ENCODE measurements at regions not wholly inside any gene's neighbourhood (a gene's known extent, or its start where the extent isn't known, plus 50 kb on each side); places are given as distances from the start of the nearest gene placed in this dataset.
"Not testable (repeated sequence)": the region's sequence is repeated elsewhere in the genome, so short reads cannot be mapped to it uniquely, and the experiment has no call there.

GRCh38 chr11:134944131-134944530 lies 532.1 kb upstream of the B3GAT1 start:
- no peak for DNase-seq (ENCODE audit: low spot score)

- no peak for DNase-seq (ENCODE audit: low spot score)
Observed at GRCh38 chr11:134943544-134943943, 531.5 kb upstream of the B3GAT1 start.

- DNase-seq (ENCODE audit: low spot score), result no peak
Observed at GRCh38 chr11:134942681-134943080, 530.6 kb upstream of the B3GAT1 start.

GRCh38 chr11:134941936-134942600 lies 530.0 kb upstream of the B3GAT1 start:
- not testable (repeated sequence) for DNase-seq (ENCODE audit: low spot score)

- DNase-seq (ENCODE audit: low spot score), result no peak
Observed at GRCh38 chr11:134941326-134941725, 529.3 kb upstream of the B3GAT1 start.

GRCh38 chr11:134940441-134941126 lies 528.5 kb upstream of the B3GAT1 start:
- DNase-seq (ENCODE audit: low spot score), result no peak

GRCh38 chr11:134939905-134940304 lies 527.9 kb upstream of the B3GAT1 start:
- no peak for DNase-seq (ENCODE audit: low spot score)

GRCh38 chr11:134939031-134939430 lies 527.0 kb upstream of the B3GAT1 start:
- DNase-seq (ENCODE audit: low spot score), result no peak

- no peak for DNase-seq (ENCODE audit: low spot score)
Observed at GRCh38 chr11:134938212-134938611, 526.2 kb upstream of the B3GAT1 start.

GRCh38 chr11:134937193-134937592 lies 525.2 kb upstream of the B3GAT1 start:
- not testable (repeated sequence) for DNase-seq (ENCODE audit: low spot score)

GRCh38 chr11:134932761-134933160 lies 520.7 kb upstream of the B3GAT1 start:
- DNase-seq (ENCODE audit: low spot score), result no peak

- no peak for DNase-seq (ENCODE audit: low spot score)
Observed at GRCh38 chr11:134925432-134925831, 513.4 kb upstream of the B3GAT1 start.

- no peak for DNase-seq (ENCODE audit: low spot score)
Observed at GRCh38 chr11:134923441-134923840, 511.4 kb upstream of the B3GAT1 start.

GRCh38 chr11:134921938-134922337 lies 509.9 kb upstream of the B3GAT1 start:
- DNase-seq (ENCODE audit: low spot score), result no peak

- no peak for DNase-seq (ENCODE audit: low spot score)
Observed at GRCh38 chr11:134920851-134921608, 509.0 kb upstream of the B3GAT1 start.

GRCh38 chr11:134916421-134917213 lies 504.6 kb upstream of the B3GAT1 start:
- DNase-seq (ENCODE audit: low spot score), result no peak

GRCh38 chr11:134915881-134916280 lies 503.8 kb upstream of the B3GAT1 start:
- no peak for DNase-seq (ENCODE audit: low spot score)

- no peak for DNase-seq (ENCODE audit: low spot score)
Observed at GRCh38 chr11:134915212-134915611, 503.2 kb upstream of the B3GAT1 start.

GRCh38 chr11:134913999-134914590 lies 502.1 kb upstream of the B3GAT1 start:
- DNase-seq (ENCODE audit: low spot score), result no peak

GRCh38 chr11:134913391-134913790 lies 501.3 kb upstream of the B3GAT1 start:
- DNase-seq (ENCODE audit: low spot score), result no peak

- DNase-seq (ENCODE audit: low spot score), result no peak
Observed at GRCh38 chr11:134911514-134912180, 499.6 kb upstream of the B3GAT1 start.
